Activated CD8-positive, alpha-beta memory T cell treated with anti-CD3 and anti-CD28 coated beads, Interleukin-2, amount 50 U/mL, for 4 hours (primary cell): ENCODE measurements at regions not wholly inside any gene's neighbourhood (a gene's known extent, or its start where the extent isn't known, plus 50 kb on each side); places are given as distances from the start of the nearest gene placed in this dataset.
"Not testable (repeated sequence)": the region's sequence is repeated elsewhere in the genome, so short reads cannot be mapped to it uniquely, and the experiment has no call there.

Experiments
- DNase-seq: peaks from one replicate; pipeline ENCODE4 v3.0.0-alpha.2; 2020

GRCh38 chr13:39803156-39803555, 147.7 kb downstream of the COG6 start:
- no peak for DNase-seq

- DNase-seq: no peak
These were observed 148.4 kb downstream of the COG6 start for GRCh38 chr13:39803851-39804250.

DNA sequence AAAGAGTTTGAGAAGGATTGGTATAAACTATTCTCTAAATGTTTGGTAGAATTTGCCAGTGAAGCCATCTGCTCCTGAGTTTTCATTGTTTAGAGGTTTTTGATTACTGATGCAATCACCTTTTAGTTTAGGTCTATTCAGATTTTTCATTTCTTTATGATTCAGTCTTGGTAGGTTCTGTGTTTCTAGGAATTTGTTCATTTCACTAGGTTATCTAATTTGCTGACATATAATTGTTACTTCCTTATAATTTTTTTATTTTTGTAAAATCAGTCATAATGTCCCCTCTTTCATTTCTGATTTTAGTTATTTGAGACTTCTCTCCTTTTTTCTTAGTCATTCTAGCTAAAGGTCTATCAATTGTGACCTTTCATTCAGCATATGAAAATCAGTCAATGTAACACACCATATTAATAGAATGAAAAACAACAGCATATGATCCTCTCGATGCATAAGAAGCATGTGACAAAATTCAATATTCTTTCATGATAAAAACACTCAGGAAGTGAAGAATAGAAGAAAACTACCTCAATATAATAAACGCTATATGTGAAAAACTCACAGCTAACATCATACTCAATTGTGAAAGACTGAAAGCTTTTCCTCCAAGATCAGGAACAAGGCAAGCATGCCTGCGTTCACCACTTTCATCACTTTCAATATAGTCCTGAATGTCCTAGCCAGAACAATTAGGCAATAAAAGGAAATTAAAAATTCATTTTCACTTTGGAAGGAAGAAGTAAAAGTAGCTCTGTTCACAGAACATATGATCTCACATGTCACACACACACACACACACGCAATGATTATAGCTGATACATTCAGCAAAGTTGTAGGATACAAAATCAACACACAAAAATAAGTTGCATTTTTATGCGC, 149.1 kb downstream of the COG6 start:
- no peak for DNase-seq

GRCh38 chr13:39809466-39809865, 154.0 kb downstream of the COG6 start:
- DNase-seq: no peak

DNA sequence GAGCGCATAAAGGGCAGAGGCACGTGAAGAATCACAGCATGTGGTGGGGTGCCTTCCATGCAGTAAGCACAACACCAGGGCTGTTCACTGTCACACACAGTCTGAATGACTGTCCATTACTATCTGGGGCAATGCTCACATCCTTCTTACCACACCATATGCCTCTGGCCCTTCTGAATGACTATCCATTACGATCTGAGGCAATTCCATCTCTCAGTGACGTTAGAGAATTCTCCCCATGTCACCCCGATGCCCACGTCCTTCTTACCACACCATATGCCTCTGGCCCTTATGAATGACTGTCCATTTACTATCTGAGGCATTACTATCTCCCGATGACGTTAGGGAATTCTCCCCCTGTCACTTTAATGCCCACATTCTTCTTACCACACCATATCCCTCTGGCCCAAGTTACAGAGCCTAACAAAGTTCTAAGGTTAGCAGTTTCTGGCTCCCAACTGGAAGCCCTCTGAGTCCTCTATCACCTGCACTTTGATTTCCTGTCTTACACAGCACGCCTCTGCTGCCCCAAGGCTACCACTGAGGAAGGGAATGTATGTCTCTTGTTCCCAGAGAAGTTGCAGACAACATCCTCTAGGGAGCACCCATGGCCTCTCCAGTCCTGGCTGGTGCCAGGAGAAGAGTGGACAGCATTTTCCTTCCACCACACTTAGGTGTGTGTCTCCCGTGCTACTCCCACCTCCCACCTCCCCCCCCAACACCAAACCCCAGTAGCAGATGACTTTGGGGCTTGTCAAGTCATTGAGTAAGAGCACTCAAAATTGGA, 154.8 kb downstream of the COG6 start:
- no peak for DNase-seq

GRCh38 chr13:39811051-39811450, 155.6 kb downstream of the COG6 start:
- no peak for DNase-seq

GRCh38 chr13:39811696-39812095, 156.2 kb downstream of the COG6 start:
- DNase-seq: no peak

DNA sequence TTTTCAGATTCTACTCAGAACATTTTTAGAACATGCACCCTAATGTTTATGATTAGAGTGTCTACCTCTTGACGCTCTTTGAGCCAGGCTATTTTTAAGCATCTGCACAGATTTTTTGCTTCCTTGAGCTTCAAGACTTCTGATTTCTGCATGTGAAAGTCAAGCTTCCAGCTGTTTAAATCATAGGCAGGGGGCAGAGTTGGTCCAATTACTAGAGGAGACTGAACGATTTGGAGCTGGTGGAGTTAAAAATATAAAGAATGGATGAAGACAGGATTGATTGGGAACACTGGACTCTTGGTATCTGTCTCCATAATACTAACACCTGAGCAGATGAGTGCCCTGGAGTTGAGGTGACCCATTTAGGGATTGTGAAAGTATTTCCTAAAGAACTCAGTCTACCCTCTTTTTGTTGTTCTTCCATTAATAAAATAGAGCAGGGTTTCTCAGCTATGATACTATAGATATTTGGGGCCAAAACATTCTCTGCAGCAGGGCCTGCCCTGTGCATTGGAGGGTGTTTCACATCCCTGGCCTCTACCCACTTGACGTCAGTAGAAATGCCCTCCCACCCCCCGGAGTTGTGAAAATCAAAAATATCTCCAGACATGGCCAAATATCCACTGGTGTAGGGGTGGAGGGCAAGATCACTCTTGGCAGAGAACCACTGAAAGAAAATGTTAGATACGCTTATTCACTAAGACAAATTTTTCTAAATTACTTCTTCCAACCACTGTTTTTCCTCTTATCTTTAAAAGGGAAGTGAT, 160.1 kb downstream of the COG6 start:
- no peak for DNase-seq

DNA sequence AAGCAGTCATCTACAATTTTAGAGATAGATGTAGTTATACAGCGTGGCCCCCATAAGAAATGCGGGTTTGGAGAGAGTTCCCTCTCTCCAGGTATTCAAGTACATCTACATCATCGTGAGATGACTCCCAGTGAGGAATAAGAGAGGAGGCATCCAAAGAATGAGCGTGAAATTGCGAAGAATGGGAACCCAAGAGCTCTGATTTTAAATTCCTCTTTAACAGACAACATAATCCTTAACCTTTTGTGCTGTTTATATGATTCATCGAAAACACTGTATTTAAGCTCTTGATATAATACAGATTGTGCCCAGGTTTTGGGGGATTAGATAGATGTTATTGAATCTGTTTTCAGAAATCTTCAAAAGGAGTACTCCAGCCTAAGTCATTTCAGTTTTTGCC, 161.5 kb downstream of the COG6 start:
- no peak for DNase-seq

DNA sequence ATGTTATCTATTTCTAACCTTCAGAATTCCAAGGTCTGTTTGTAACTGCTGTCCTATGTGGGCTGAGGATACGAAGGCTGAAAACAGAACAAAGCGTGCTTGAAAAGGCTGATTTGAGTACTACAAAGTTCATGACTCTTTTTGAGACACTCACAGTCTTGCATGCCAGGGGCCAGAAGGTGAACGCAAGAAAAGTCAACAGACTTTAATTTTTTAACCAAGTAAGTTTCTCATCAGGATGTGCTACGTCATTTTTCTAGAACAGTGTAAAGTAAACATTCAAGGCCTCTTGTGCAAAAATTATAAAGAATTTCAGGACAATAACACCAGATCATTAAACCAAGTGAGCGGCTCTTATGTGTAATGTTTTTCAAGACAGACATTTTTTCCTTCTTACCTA, 163.5 kb downstream of the COG6 start:
- no peak for DNase-seq

DNA sequence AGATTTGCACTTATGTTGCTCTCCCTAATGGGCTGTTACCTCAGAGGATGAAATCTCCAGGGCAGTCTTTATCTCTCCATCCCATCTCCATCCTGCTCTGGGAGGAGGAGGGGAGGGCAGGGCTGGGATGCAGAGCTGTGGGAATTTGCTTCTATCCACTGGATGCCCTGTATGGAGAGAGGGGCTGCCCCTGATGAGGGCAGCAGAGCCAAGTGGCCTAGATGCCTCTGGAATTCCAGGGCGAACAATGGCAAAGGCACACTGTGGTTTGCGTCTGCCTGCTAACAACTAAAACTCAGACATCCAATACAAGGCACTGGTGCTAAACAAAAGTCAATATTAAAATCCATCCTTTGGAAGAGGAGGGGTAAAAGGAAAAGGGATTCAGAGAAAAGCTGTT, 165.1 kb downstream of the COG6 start:
- no peak for DNase-seq

DNA sequence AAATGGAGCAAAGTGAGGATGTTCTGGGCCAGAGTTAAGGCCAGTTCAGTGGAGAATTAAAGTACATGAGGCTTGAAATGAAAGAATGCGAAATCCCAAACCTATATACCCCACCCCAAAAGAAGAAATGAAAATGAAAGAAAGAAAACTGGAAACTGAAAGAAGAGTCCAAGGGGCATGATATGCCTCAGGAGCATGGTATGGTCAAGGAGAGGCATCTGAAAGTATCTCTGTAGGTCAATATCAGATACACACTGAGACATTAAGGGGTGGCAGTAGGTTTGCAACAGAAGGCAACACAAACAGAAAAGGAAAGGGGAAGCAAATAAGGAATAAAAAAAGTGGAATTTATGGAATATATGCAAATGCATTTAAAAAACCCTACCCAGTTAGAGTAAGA, 166.5 kb downstream of the COG6 start:
- no peak for DNase-seq

GRCh38 chr13:39822437-39822836, 167.0 kb downstream of the COG6 start:
- DNase-seq: no peak

GRCh38 chr13:39823063-39823713, 167.7 kb downstream of the COG6 start:
- no peak for DNase-seq

GRCh38 chr13:39825886-39826285, 170.4 kb downstream of the COG6 start:
- DNase-seq: no peak

DNA sequence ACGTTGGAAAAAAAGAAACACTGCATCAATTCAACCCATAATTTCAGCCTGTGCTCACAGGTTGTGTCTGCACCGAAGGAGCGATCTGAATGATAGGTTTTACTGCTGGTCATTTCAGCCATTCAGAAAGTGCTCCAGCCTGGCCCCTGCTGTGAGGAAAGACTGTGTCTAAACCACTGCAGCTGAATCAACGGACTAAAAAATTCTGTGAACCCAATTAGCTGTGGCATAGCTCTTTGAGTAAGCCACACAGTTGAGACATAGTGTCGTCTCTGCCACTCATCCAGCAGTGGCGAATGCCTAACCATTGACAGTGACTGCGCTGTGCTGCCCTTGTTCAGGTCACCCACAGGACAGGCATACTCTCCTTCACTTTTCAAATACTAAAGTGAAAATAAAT, 179.8 kb downstream of the COG6 start:
- DNase-seq: no peak

- DNase-seq: no peak
These were observed 180.6 kb downstream of the COG6 start for GRCh38 chr13:39836038-39836437.

- DNase-seq: not testable (repeated sequence)
These were observed 182.4 kb downstream of the COG6 start for GRCh38 chr13:39837866-39838265.

DNA sequence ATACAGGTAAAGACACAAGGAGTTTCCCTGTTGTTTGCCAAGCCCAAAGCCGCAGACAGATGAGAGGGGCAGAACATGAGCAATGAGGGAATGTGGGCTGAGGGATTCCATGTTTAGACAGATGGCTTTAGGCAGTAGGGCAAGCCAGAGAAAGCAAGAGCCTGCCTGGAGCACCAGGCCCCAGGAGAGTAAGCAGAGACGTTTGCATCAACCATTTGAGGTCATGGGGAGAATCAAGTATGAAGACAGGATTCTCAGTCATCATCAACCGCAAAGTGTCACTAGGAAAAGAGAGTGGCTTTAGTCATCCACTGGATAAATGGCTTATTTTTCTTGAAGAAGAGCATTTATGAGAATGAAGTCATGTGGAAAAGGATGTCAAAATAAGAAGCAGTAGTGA, 184.7 kb downstream of the COG6 start:
- DNase-seq: no peak

- DNase-seq: no peak
These were observed 191.9 kb downstream of the COG6 start for GRCh38 chr13:39847336-39847735.

GRCh38 chr13:39855236-39855635, 199.8 kb downstream of the COG6 start:
- no peak for DNase-seq

DNA sequence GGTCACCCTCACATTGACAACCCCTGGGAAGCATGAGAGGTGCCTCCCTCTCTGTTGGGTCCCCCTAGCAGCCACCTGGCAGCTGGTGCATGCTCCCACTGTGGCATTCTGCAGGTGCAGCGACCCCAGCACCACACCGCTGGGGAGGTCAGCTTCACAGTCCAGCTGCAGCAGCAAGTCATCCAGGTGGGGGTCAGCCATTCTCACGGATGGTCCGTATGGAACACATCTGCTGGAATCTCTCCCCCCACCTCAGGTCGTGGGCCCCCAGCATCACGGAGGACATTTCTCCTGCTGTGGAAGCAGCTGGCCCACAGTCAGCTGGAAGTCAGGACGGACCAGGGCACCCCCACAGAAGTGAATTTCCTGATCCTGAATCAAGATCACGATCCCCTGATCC, 201.3 kb downstream of the COG6 start:
- no peak for DNase-seq

DNA sequence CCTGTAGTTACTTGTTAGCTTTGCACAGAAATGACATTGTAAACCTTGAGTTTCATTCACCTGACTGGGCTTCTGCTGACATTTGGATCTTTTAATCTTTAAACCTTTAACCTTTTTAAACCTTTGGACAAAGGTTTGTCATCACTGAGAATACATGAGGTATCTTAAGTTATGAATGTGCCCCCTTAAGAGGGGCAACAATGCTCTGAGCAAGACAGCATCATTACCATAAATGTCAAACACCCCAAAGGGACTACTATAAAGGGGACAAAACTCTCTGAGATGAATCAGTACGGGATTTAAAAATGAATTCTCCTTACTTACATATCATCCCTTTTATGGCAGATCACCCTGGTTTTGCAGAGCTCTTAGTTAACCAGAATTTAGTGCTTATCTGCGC, 203.3 kb downstream of the COG6 start:
- no peak for DNase-seq
